ENCODE measurements at regions not wholly inside any gene's neighbourhood (a gene's known extent, or its start where the extent isn't known, plus 50 kb on each side); places are given as distances from the start of the nearest gene placed in this dataset.

DNA sequence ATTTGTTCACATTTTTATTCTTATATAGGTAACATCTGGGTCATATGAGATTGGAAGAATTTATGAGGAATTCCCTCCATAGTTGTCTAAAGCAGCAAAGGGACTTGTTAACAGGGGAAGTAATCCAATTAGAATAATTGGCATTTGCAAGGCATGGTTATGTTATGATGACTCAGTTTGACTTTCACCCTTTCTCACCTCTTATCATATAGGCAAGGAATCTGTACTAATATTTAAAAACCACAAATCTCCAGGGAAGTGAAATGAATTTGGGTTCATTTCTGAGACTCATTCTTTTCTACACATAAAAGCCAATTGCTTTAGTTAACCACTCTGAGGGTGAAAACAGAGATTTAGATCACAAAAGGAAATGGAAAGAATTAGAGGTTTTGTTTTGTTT is 281.5 kb upstream of the DKK2 start:
- Mint-ChIP-seq H3K9me3 (peaks cover 3% of the 10 kb centered on the region), H3K27me3 (ENCODE audit: low read depth) (no peaks in the 10 kb centered on the region), H3K27ac (no peak overlapping the region), H3K4me1 (no peaks in the 10 kb centered on the region), H3K4me3 (no peak overlapping the region), H3K36me3 (ENCODE audit: low read depth) (no peaks in the 10 kb centered on the region)
- TF ChIP-seq, protein P1, sequence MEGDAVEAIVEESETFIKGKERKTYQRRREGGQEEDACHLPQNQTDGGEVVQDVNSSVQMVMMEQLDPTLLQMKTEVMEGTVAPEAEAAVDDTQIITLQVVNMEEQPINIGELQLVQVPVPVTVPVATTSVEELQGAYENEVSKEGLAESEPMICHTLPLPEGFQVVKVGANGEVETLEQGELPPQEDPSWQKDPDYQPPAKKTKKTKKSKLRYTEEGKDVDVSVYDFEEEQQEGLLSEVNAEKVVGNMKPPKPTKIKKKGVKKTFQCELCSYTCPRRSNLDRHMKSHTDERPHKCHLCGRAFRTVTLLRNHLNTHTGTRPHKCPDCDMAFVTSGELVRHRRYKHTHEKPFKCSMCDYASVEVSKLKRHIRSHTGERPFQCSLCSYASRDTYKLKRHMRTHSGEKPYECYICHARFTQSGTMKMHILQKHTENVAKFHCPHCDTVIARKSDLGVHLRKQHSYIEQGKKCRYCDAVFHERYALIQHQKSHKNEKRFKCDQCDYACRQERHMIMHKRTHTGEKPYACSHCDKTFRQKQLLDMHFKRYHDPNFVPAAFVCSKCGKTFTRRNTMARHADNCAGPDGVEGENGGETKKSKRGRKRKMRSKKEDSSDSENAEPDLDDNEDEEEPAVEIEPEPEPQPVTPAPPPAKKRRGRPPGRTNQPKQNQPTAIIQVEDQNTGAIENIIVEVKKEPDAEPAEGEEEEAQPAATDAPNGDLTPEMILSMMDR (IDR thresholded peaks at IDR 0.05; ENCODE audit: unreplicated experiment in 3 of 3), result no peak

DNA sequence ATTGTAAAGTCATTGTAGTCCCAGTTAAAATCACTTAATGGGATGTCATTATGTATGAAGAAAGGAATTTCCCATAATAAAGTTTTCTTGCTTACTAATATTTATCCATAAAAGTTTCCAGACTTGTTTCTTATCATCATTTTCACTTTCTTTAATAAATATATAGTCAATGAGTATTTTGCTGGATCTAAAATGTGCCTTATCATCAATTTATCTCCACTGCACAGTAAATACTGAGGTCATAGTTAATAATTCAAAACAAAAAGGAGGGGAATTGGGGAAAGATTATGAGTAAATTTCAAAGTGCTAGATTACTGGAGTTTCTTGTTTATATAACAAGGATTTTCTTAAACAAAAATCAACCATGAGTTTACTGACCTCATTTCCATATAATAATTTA is 279.5 kb upstream of the DKK2 start:
- Mint-ChIP-seq H3K4me1 (no peaks in the 10 kb centered on the region), H3K27me3 (ENCODE audit: low read depth) (no peaks in the 10 kb centered on the region), H3K4me3 (no peak overlapping the region), H3K36me3 (ENCODE audit: low read depth) (no peaks in the 10 kb centered on the region), H3K27ac (no peak overlapping the region), H3K9me3 (no peaks in the 10 kb centered on the region)
- TF ChIP-seq, protein P1 (IDR thresholded peaks at IDR 0.05; ENCODE audit: unreplicated experiment in 3 of 3), result no peak

DNA sequence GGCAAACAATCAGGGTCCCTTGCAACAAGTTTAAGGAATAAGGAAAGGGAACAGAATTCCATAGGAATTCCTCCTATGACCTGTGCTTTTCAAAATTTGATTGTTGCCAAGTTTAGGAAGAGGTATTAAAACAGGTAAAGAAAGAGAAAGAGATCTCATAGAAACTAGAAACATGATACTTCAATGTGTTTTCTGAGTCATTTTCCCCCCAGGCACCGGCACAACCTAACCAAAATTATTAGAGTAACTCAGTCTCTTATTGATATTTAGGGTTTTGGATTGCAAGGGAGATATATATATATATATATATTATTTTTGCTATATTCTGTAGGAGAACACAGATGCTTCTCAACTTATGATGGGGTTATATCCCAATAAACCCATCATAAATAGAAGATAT is 278.0 kb upstream of the DKK2 start:
- H3K27ac Mint-ChIP-seq, result no peak overlapping the region
- no peaks in the 10 kb centered on the region for H3K27me3 Mint-ChIP-seq (ENCODE audit: low read depth)
- TF ChIP-seq, protein P1 (IDR thresholded peaks at IDR 0.05; ENCODE audit: unreplicated experiment in 3 of 3), result no peak
- no peaks in the 10 kb centered on the region for H3K4me1 Mint-ChIP-seq
- no peaks in the 10 kb centered on the region for H3K36me3 Mint-ChIP-seq (ENCODE audit: low read depth)
- no peak overlapping the region for H3K4me3 Mint-ChIP-seq
- no peaks in the 10 kb centered on the region for H3K9me3 Mint-ChIP-seq

DNA sequence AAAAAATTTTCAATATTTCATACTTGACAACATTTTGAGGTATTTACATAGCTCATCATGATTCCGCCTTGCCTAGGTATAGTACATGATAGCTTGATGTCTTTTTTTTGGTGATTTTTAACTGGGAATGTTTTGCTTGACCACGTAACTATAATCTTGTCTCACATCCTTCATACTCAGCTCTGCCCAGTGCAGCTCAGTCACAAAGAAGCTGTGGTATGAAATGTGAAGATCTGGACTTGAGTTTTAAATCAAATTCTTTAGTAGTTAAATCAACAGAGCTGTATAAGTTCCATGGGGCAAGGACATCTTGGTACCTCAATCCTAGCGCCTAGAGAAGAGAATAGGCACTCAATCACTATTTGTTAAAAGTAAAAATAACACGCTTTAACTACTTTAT is 276.3 kb upstream of the DKK2 start:
- Mint-ChIP-seq H3K4me1 (no peaks in the 10 kb centered on the region), H3K4me3 (no peak overlapping the region), H3K27ac (no peak overlapping the region), H3K27me3 (ENCODE audit: low read depth) (no peaks in the 10 kb centered on the region), H3K36me3 (ENCODE audit: low read depth) (no peaks in the 10 kb centered on the region), H3K9me3 (no peaks in the 10 kb centered on the region)
- TF ChIP-seq, protein P1 (IDR thresholded peaks at IDR 0.05; ENCODE audit: unreplicated experiment in 3 of 3), result no peak

DNA sequence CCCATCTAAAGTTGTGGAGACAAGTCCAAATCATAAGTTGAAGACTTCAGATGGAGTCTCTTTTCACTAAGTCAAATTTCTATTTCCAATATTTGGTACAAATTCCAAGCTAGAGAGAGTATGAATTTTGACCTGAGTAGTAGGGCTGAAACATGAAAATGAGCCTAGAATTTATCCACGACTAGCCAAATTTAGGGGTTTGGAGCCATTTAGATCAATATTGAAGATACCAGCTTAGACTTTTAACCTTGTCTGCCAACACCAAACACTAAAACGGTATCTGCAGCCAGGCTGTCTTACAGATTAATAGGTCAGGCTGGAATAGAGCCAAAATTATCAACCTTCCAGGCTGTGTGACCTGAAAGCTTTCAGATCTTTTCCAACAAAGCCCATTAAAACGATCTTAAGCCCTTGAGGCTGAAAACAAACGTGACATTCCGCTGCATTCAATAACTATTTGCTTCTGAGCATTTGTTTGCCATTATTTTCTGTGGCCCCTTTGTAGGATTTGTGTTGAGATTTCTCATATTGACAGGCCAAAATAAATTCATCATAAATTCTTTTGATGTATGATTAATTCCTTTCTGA is 268.7 kb upstream of the DKK2 start:
- H3K4me3 Mint-ChIP-seq, result no peak overlapping the region
- no peak overlapping the region for H3K27ac Mint-ChIP-seq
- H3K4me1 Mint-ChIP-seq, result no peaks in the 10 kb centered on the region
- H3K9me3 Mint-ChIP-seq, result peaks cover 8% of the 10 kb centered on the region
- TF ChIP-seq, protein P1 (IDR thresholded peaks at IDR 0.05; ENCODE audit: unreplicated experiment in 3 of 3), result no peak
- no peaks in the 10 kb centered on the region for H3K36me3 Mint-ChIP-seq (ENCODE audit: low read depth)
- H3K27me3 Mint-ChIP-seq (ENCODE audit: low read depth), result no peaks in the 10 kb centered on the region

DNA sequence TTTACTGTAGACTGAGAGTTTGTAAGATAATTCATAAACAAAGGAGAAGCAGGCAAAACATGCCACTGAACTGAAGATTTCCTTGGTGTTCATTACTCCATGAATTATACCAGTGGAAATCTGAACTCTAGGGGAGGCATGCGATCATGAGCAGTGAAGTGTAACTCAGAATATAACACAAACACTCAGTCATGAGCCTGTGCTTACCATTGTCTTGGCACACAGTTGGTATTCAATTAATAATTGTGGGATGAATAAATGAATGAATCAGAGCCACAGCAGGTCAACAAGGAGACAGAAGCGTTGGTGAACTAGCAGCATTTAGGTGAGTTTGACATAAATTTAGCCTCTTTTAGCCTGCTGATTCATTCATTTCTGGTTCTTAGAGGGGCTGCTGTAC is 263.5 kb upstream of the DKK2 start:
- Mint-ChIP-seq H3K27ac (no peak overlapping the region), H3K36me3 (ENCODE audit: low read depth) (no peaks in the 10 kb centered on the region), H3K9me3 (peaks cover 17% of the 10 kb centered on the region), H3K4me3 (no peak overlapping the region), H3K4me1 (no peaks in the 10 kb centered on the region), H3K27me3 (ENCODE audit: low read depth) (no peaks in the 10 kb centered on the region)
- TF ChIP-seq, protein P1 (IDR thresholded peaks at IDR 0.05; ENCODE audit: unreplicated experiment in 3 of 3), result no peak
